HG03432 (cell line): ENCODE measurements at regions not wholly inside any gene's neighbourhood (a gene's known extent, or its start where the extent isn't known, plus 50 kb on each side); places are given as distances from the start of the nearest gene placed in this dataset.
"Not testable (repeated sequence)": the region's sequence is repeated elsewhere in the genome, so short reads cannot be mapped to it uniquely, and the experiment has no call there.

Source experiments
- ATAC-seq: cut with Tn5 transposase; IDR thresholded peaks from one replicate; pipeline ENCODE4 v1.9.1; 2021; ENCODE audit warnings: mild to moderate bottlenecking, moderate library complexity; ENCODE audit not compliant: unreplicated experiment

GRCh38 chr4:151519728-151520415 is 110.9 kb downstream of the FHIP1A start:
- ATAC-seq, result no peak

DNA sequence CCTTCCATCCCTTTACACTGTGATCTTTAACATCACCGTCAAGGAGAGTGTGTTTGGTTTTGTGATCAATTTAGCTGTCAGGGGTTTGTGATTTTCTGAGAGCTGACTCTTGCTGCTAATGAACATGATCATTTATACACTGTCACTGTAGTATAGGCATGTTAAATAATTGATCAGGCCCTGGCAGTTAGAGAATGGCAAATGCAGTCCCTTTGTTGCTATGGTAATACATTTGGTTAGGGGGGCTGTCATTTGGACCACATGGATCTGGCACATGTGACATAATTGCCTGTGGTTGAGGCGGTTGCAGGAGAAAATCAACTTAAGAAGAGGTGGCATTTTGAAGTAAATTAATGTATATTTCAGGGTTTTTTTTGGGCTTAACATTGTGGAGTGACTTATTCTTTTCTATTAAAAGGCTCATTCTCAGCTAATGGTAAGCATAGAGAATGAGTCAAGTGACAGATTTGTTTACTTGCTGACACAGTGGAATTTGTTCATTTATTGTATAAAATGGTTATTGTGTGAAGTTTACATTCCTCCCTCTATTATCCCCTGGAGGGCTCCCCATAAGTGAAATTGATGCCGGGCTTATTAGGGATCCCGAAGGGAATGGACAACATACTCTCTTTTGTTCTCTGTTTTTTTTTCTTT is 114.0 kb downstream of the FHIP1A start:
- ATAC-seq, result no peak

DNA sequence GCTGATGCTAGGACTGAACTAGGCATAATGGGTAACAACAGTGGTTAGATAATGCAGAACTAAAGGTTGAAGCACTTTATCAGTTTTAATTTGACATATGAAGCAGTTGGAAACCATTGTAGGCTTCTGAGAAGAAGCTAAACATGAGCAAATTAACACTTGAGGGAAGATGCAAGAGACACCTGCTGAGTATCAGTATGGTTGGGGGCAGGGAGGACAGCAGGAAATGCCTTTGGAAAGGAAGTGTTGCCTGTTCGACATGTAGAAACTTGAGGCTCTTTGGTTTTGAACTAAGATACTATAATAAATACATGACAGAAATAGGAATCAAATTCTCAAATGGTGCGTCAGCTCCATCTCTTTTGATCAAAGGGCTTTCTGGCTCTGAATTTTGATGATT is 115.6 kb downstream of the FHIP1A start:
- no peak for ATAC-seq

- ATAC-seq, result not testable (repeated sequence)
These were observed 117.5 kb downstream of the FHIP1A start for GRCh38 chr4:151526489-151526888.

GRCh38 chr4:151527699-151528098 is 118.7 kb downstream of the FHIP1A start:
- no peak for ATAC-seq

GRCh38 chr4:151529187-151529586 is 120.2 kb downstream of the FHIP1A start:
- ATAC-seq, result no peak

GRCh38 chr4:151530230-151530629 is 121.3 kb downstream of the FHIP1A start:
- no peak for ATAC-seq

- no peak for ATAC-seq
These were observed 121.8 kb downstream of the FHIP1A start for GRCh38 chr4:151530783-151531182.

GRCh38 chr4:151532001-151532708 is 123.2 kb downstream of the FHIP1A start:
- no peak for ATAC-seq

- ATAC-seq, result no peak
These were observed 125.2 kb downstream of the FHIP1A start for GRCh38 chr4:151534195-151534594.

- no peak for ATAC-seq
These were observed 126.4 kb downstream of the FHIP1A start for GRCh38 chr4:151535366-151535765.

GRCh38 chr4:151537687-151538086 is 128.7 kb downstream of the FHIP1A start:
- ATAC-seq, result no peak

DNA sequence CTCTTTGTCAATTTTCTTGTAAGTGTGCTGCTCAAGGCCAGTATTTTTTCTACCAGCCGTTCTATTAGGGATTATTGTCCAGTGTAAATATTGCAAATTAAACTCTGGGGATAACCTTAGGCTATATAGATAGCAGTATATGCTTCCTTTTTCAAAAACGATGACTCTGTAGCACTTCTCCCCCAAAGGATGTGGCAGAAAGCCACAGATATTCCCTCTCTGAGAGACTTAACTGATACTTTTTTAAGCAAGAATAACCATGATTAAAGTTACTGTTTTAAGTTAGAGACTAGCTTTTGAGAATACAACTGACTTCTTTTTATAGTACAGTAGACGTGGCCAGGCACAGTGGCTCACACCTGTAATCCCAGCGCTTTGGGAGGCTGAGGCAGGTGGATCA is 130.0 kb downstream of the FHIP1A start:
- ATAC-seq, result no peak

DNA sequence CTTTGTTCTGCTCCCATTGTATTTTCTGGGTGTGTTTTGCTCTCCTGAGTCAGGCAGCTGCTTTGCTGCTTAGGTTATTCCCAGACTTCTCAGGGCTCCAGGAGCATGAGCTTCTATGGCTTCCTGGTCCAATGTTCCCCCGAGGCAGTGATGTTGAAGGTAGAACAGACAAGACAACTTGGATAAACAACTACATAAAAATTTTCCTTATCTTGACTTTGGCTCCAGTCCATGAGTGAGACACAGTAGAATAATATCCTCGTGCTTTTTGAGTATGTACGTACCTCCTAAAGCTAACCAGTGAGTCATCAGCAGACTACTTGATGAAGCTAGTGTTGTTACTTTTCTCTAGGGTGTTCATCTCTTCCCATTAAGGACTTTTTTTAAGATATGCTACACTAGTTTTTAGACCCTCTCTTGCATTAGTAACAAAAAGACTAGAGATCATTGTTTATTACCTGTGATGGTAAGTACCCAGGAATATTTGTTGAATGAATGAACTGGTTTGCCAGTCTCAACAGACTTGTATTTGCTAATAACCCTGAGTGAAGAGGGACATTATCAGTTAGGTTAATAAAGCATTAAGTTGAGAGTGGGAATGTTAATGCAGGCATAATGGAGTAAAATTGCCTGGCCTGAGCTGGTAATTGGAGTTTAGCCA is 131.9 kb downstream of the FHIP1A start:
- no peak for ATAC-seq

GRCh38 chr4:151541389-151542071 is 132.6 kb downstream of the FHIP1A start:
- no peak for ATAC-seq

DNA sequence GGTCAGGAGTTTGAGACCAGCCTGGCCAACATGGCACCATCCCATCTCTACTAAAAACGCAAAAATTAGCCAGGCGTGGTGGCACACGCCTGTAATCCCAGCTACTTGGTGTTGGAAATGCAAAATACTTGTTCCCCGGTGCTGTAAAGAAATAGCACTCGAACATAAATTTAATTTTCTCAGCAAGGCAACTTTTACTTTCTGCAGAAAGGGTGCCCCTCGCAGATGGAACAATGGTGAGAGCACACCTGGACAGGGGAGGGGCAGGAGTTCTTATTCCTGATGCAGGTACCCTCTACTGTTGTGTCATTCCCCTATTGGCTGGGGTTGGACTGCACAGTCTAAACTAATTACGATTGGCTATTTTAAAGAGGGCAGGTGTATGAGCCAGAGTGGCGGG is 139.7 kb downstream of the FHIP1A start:
- no peak for ATAC-seq

- not testable (repeated sequence) for ATAC-seq
These were observed 140.4 kb downstream of the FHIP1A start for GRCh38 chr4:151549378-151549777.

GRCh38 chr4:151553874-151554273 is 144.9 kb downstream of the FHIP1A start:
- ATAC-seq, result no peak

GRCh38 chr4:151555151-151555945 is 146.4 kb downstream of the FHIP1A start:
- ATAC-seq, result no peak

DNA sequence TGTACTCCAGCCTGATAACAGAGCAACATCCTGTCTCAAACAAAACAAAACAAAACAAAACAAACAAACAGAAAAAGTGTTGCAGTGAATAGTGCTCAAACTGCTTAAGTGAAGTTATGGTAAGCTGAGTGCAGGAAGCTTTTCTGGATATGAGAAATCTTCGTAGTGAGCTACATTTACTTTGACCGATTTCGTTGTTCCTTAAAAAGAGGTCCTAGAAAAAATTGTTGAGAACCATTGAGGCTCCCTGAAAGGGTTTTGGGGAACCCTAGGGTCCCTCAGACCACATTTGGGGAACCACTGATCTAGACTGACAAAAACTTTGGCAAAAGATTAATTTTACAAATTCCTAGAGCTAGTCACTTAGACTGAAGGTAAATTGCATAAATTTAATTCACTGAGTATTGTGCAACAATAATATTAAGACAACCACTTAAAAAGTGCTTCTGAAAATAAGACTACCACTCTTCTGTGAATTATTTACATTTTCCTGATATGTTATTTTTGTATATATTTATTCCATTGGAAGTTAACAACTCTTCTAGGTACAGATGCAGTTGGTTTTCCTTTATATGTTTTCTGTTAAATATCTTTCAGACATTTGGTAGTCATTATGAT is 149.6 kb downstream of the FHIP1A start:
- no peak for ATAC-seq
